GM23338 (cell line): ENCODE measurements at regions not wholly inside any gene's neighbourhood (a gene's known extent, or its start where the extent isn't known, plus 50 kb on each side); places are given as distances from the start of the nearest gene placed in this dataset.

Experiments
- CREB1 ChIP-seq: fragments of 250-450 bp; sonication (Bioruptor Pico); IDR thresholded peaks from 2 replicates; pipeline ENCODE4 v1.5.0; 2020; ENCODE audit warnings: low read depth, mild to moderate bottlenecking, moderate library complexity
- CTCF ChIP-seq, 2 experiments: fragments of 200-600 bp in 1 of 2; sonication (generic) in 1 of 2; conservative IDR thresholded peaks; 2 replicates each; pipeline versions ENCODE4 v1.5.1 to v1.6.1; 2016 to 2017; ENCODE audit warnings: antibody characterized with exemption in 2 of 2, low read depth in 2 of 2, mild to moderate bottlenecking in 2 of 2, moderate library complexity in 1 of 2
- ETS1 ChIP-seq: IDR thresholded peaks from 2 replicates; pipeline ENCODE4 v1.6.1; 2016; ENCODE audit warnings: antibody characterized with exemption
- EZH2 ChIP-seq: fragments of 200-600 bp; sonication (generic); IDR thresholded peaks from one replicate; pipeline ENCODE4 v1.8.0; 2017; ENCODE audit warnings: antibody characterized with exemption, mild to moderate bottlenecking, low read depth; ENCODE audit not compliant: unreplicated experiment
- EZH2phosphoT487 ChIP-seq: fragments of 200-600 bp; sonication (generic); IDR thresholded peaks from one replicate; pipeline ENCODE4 v1.8.1; 2018; ENCODE audit warnings: antibody characterized with exemption; ENCODE audit not compliant: unreplicated experiment
- JUNB ChIP-seq: IDR thresholded peaks from one replicate; pipeline ENCODE4 v1.6.1; 2016; ENCODE audit warnings: antibody characterized with exemption; ENCODE audit not compliant: unreplicated experiment
- NANOG ChIP-seq: IDR thresholded peaks from 2 replicates; pipeline ENCODE4 v1.6.1; 2016; ENCODE audit warnings: antibody characterized with exemption, borderline replicate concordance
- POLR2AphosphoS5 ChIP-seq: IDR thresholded peaks from 2 replicates; pipeline ENCODE4 v1.6.1; 2016; ENCODE audit warnings: antibody characterized with exemption, low read depth
- REST ChIP-seq: IDR thresholded peaks from one replicate; pipeline ENCODE4 v1.6.1; 2018; ENCODE audit warnings: antibody characterized with exemption; ENCODE audit not compliant: unreplicated experiment
- STAT1 ChIP-seq: IDR thresholded peaks from one replicate; pipeline ENCODE4 v1.6.1; 2016; ENCODE audit warnings: antibody characterized with exemption; ENCODE audit not compliant: unreplicated experiment
- ZNF114 ChIP-seq: fragments of 250-450 bp; sonication (Bioruptor Pico); IDR thresholded peaks from 2 replicates; pipeline ENCODE4 v1.5.0; 2020; ENCODE audit warnings: mild to moderate bottlenecking, moderate library complexity
- ZNF331 ChIP-seq: fragments of 250-450 bp; sonication (Bioruptor Pico); IDR thresholded peaks from 2 replicates; pipeline ENCODE4 v1.5.0; 2020; ENCODE audit warnings: low read depth, mild to moderate bottlenecking, moderate library complexity

GRCh38 chr4:74540193-74540592 is 95.3 kb downstream of the AREG start:
- TF ChIP-seq CTCF (conservative IDR thresholded peaks at IDR 0.05; ENCODE audit: low read depth in 2 of 2) (no peak), POLR2AphosphoS5 (no peak), EZH2phosphoT487 (no peak), NANOG (no peak), REST (no peak), JUNB (no peak), EZH2 (no peak), ZNF331 (CRISPR knock-in tag) (no peak), ZNF114 (no peak), CREB1 (no peak), ETS1 (no peak), STAT1 (no peak)
